NCI-H1930 (cell line): ENCODE measurements at regions not wholly inside any gene's neighbourhood (a gene's known extent, or its start where the extent isn't known, plus 50 kb on each side); places are given as distances from the start of the nearest gene placed in this dataset.
"Not testable (repeated sequence)": the region's sequence is repeated elsewhere in the genome, so short reads cannot be mapped to it uniquely, and the experiment has no call there.

Experiments used
- DNase-seq, 2 experiments: peaks; one replicate each; lab custom pipeline; 2025; lab: John Stamatoyannopoulos, UW

DNA sequence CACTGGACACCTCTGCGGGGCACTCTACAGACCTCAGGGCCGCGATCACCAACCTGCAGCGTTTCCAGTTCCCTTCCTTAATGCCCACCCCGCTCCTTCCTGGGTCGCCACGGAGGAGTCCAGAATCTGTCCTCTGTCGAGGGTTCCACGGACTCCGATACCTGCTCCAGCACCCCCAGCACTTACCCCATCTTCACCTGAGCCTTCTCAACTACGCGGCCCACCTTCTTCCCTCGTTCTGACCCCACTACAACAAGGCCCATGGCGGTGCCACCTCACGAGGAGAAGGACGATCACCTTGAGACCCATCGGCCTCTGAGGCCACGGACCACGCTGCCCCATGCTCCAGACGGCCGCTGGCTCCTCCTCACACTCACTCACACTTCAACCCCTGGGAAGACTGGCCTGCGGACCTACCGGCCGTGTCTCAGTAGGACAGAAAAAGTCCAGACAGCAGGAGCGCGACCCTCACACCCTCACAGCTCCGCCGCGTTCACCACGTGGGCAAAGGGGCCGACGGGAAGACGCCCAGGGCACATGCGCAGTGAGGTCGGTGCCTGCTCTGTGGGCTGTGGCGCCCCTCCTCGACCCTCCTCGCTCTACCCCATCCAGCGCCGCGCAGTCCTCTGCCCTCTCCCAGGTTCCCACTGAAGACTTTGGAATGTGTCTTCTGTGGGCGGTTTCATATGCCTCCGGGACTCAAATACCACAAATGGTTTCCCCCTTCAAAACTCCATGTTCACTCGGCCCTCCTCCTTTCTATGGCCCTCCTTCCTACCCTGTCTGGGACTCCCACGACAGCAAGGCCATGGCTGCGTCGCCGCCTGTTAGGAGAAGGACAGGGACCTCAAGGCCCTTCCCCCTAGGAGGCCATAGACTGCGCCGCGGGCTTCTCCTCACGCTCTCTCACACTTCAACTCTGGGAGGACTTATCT, 193.9 kb upstream of the PHF14 start:
- no peak for DNase-seq

DNA sequence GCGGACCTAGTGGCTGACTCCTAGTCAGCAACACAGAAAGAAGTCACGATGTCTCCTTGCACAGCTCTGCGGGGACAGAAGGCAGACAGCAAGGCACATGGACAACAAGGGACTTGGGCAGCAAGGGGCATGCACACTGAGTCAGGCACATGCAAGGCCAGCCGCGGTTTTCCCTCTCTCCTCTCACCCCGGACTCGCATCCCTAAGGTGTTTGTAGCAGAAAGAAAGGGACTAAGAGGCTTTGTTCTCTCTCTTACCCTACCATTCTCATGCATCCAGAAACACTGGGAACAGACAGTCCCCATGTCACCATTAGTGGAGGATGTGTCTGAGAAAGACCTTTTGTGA, 193.3 kb upstream of the PHF14 start:
- no peak for DNase-seq

- DNase-seq: not testable (repeated sequence)
Measured at GRCh38 chr7:10786976-10787375, 186.7 kb upstream of the PHF14 start.

- DNase-seq: no peak
Measured at GRCh38 chr7:10789170-10789569, 184.5 kb upstream of the PHF14 start.

DNA sequence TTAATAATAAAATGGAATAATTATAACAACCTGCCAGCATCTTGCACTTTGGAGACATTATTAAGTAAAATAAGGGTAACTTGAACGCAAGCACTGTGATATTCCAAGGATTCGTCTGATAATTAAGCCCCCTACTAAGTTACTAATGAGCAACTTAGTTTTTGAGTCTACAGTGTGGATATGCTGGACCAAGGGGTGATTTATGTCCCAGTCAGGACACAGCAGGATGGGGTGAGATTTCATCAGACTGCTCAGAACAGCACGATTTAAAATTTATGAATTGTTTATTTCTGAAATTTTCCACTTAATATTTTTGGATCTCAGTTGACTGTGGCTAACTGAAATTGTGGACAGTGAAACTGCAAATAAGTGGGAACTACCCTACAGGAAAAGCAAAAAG, 182.8 kb upstream of the PHF14 start:
- no peak for DNase-seq

DNA sequence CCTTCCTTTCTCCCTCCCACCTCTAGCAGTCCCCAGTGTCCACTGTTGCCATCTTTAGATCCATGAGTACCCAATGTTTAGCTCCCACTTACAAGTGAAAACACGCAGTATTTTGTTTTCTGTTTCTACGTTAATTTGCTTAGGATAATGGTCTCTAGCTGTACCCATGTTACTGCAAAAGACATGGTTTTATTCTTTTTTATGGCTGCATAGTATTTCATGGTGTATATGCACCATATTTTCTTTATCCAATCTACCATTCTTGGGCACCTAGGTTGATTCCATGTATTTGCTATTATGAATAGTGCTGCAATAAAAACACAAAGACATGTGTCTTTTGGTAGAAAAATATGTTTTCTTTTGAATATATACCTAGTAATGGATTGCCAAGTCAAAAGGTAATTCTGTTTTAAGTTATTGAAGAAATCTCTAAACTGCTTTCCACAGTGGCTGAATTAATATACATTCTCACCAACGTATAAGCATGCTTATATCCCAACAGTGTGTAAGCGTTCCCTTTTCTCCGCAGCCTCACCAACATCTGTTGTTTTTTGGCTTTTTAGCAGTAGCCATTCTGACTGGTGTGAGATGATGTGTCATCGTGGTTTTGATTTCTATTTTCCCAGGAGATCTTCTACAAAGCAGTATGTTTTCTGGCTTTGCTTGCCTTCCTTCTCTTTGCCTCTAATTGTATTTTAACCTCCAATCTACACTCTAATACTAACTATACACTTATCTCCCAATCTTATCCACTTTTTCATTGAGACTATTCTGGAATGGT, 179.5 kb upstream of the PHF14 start:
- no peak for DNase-seq

- DNase-seq: no peak
Measured at GRCh38 chr7:10797157-10797556, 176.5 kb upstream of the PHF14 start.

DNA sequence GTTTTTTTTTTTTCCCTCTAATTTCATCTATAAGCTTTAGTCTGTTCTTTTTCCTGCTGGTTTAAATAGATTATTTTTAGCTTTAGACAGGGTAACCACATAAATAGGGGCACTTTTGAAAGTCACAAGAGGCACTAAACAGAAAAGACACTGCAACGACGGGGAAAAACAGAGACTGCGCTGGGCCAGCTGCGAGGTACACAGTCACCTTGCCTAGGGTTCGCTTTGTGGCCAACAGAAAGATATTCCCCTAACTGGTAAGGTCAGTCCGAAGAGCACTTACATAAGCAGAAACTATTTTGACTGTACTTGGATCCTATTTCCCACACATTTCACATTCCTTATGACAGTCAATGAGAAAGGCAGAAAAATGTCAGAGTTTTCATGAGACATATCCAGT, 175.6 kb upstream of the PHF14 start:
- no peak for DNase-seq

DNA sequence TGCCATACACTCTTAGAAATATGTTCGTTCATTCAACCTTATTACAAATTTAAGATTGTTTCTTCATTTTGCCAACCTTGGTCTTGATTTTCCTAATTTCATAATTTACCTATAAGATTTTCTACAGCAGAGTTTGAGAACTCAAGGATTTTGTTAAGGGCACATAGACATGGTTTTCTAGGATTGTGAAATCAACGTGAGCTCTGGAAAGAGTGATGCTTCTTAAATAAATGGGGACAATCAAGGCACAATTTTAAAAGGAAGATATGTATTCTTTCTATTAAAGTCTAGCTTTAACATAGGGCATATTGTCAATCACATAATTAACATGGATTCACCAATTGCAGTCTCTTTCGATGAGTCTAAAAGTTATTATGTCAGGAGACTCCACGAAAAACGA, 174.2 kb upstream of the PHF14 start:
- DNase-seq: no peak

- no peak for DNase-seq
Measured at GRCh38 chr7:10802011-10802410, 171.7 kb upstream of the PHF14 start.

DNA sequence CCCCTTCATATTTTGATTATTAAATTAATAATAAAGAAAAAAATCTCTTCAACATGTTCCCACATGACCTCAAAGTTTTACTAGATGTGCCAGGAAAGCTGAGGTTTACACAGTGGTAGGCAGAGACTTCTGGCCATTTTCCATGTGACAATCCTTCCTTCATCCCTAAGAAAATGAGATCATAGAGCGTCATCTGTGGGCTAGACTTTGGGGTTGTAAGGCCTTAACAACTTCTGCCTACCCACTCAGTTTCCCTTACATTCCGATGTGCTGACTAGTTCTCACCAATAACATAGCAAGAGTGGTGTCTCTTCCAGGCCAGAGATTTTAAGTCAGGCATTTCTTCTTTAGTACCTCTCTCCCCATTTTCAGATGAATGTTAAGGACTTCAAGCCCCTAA, 171.1 kb upstream of the PHF14 start:
- no peak for DNase-seq

DNA sequence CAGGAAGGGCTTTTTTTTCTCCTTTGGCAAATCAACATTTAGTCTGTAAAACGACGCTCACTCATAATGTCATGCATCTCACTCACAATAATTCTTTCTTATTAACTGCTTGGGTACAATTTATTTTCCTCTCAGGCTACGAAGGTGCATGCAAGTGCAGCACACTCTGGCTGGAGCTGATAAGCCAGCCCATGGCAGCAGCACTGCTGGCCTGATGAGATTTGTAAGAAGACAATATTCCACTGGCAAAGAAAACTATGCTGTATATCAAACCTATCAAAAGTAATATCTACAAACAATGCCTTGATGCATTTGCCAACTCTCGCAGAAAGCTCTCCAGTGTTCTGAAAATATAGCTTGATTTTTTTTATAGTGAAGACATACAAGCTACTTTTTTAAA, 170.0 kb upstream of the PHF14 start:
- DNase-seq: no peak

GRCh38 chr7:10804770-10805169, 168.9 kb upstream of the PHF14 start:
- DNase-seq: no peak

GRCh38 chr7:10815546-10815945, 158.1 kb upstream of the PHF14 start:
- DNase-seq: no peak

- no peak for DNase-seq
Measured at GRCh38 chr7:10821156-10821555, 152.5 kb upstream of the PHF14 start.

- DNase-seq: no peak
Measured at GRCh38 chr7:10824154-10824553, 149.5 kb upstream of the PHF14 start.

GRCh38 chr7:10838228-10838627, 135.4 kb upstream of the PHF14 start:
- DNase-seq: no peak

DNA sequence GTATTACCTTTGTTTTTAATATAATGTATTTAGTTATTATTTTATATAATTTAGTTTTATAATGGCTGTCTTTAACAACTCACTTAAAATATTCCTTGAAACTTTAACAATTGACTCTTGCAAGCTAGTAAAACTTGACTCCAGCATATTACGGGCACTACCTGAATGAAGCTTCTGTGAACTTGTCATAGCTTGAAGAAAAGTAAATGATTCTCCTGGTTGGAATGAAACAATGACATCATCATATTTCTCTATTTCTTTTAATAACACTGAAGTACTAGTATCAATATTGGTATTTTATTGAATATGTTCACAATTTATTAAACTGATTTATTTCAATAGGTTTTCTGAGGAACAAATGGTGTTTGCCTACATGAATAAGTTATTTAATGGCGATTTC, 128.4 kb upstream of the PHF14 start:
- DNase-seq: no peak

DNA sequence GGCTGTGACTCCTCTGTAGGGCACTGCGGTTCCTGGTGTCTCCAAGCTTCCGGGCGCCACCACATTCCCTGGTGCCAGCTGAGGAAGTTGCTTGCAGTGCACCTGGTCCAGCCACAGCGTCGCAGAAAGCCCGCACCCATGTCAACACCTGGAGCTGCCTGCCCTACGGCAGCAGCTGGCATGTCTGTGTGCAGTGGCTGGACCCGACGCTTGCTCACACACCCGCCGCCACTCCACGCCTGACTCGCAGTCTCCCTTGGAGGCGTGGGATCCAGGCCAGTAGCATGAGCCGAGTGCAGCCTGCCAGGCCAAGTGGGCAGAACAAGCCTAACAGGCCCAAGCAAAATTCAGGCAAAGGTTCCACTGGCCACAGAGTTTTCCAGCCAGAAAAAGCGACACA, 118.1 kb upstream of the PHF14 start:
- no peak for DNase-seq

GRCh38 chr7:10860516-10860915, 113.2 kb upstream of the PHF14 start:
- DNase-seq: no peak

DNA sequence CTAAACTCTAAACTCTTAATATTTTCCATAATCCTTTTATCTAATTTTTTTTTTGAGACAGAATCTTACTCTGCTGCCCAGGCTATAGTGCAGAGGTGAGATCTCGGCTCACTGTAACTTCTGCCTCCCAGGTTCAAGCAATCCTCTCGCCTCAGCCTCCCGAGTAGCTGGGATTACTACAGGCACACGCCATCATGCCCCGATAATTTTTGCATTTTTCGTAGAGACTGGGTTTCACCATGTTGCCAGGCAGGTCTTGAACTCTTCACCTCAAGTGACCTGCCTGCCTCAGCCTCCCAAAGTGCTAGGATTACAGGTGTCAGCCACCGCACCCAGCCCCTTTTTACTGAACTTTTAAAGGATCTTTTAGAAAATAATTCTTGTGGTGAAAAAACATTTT, 110.2 kb upstream of the PHF14 start:
- DNase-seq: no peak

DNA sequence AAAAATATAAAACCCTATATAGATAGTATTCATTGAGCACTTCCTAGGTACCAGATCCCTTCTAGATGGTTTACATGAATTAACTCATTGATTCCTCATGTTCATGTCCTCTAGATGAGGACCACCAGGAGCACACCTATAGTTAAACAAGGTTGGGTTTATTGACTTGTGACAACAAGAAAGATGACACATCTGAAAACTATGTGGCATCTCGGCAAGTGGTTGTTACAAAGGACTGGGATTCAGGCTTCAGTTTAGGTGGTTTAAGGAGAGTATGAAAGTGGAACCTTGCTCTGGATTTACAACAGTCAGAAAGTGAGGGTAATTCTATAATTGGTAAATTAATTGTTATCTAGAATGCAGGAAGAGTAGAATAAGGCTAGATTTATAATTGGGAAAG, 99.0 kb upstream of the PHF14 start:
- no peak for DNase-seq

DNA sequence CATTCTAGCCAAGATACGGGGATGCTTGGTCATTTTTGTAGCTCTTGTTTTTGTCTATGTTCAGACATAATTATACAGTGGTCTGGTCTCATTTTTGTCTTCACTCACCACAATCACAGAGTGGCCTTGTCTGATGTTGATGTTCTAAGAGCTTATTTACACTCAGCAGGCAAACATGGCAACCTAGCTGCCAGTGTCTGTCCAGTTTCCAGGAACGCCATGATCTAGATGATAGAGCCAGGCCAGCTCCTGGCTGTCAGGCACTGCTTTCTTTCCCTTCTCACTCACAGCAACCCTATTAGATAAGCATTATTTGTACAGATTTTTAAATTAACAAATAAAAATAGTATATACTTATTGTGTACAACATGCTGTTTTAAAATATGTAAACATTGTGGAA, 98.6 kb upstream of the PHF14 start:
- DNase-seq: no peak
